ENCODE measurements at regions not wholly inside any gene's neighbourhood (a gene's known extent, or its start where the extent isn't known, plus 50 kb on each side); places are given as distances from the start of the nearest gene placed in this dataset.

DNA sequence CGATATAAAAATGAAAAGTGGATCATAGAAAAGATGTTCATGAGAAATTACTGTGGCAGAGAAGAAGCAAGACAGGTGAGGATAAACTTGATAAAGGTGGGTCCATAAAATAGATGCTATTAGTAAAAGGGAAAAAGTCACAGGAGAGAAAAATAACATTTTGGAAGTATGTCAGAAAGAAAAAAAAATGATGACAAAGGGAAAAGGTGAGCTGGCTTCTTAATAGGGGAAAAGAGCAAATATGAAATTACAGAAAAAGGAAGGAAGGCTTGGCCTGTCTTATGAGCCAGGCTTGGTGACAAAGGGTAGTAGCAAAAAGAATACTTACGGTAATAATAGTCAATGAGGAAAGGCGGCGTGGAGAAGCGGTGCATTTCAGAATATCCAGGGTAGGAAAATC lies 386.1 kb downstream of the RWDD3 start:
- TF ChIP-seq, protein P1, sequence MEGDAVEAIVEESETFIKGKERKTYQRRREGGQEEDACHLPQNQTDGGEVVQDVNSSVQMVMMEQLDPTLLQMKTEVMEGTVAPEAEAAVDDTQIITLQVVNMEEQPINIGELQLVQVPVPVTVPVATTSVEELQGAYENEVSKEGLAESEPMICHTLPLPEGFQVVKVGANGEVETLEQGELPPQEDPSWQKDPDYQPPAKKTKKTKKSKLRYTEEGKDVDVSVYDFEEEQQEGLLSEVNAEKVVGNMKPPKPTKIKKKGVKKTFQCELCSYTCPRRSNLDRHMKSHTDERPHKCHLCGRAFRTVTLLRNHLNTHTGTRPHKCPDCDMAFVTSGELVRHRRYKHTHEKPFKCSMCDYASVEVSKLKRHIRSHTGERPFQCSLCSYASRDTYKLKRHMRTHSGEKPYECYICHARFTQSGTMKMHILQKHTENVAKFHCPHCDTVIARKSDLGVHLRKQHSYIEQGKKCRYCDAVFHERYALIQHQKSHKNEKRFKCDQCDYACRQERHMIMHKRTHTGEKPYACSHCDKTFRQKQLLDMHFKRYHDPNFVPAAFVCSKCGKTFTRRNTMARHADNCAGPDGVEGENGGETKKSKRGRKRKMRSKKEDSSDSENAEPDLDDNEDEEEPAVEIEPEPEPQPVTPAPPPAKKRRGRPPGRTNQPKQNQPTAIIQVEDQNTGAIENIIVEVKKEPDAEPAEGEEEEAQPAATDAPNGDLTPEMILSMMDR (IDR thresholded peaks at IDR 0.05; ENCODE audit: insufficient read depth, low read length, poor library complexity, severe bottlenecking): no peak
- TF ChIP-seq EZH2phosphoT487 (conservative IDR thresholded peaks at IDR 0.05; ENCODE audit: low read length): no peak
